Suprapubic skin (tissue), 4 donors: ENCODE measurements at regions not wholly inside any gene's neighbourhood (a gene's known extent, or its start where the extent isn't known, plus 50 kb on each side); places are given as distances from the start of the nearest gene placed in this dataset.

Experiments used
- DNase-seq, 2 donors: peaks; one replicate each; pipeline ENCODE4 v3.0.0-alpha.2; 2019; ENCODE audit warnings: low spot score in 2 of 2
- H3K27ac ChIP-seq: fragments of 200-600 bp; sonication (generic); one replicate; pipeline ENCODE4 v1.5.1; 2019
- H3K27me3 ChIP-seq: fragments of 200-600 bp; sonication (generic); one replicate; pipeline ENCODE4 v1.5.1; 2019
- H3K36me3 ChIP-seq: fragments of 200-600 bp; sonication (generic); one replicate; pipeline ENCODE4 v1.5.1; 2019
- H3K4me1 ChIP-seq: fragments of 200-600 bp; sonication (generic); one replicate; pipeline ENCODE4 v1.5.1; 2019
- H3K4me3 ChIP-seq: fragments of 200-600 bp; sonication (generic); one replicate; pipeline ENCODE4 v1.5.1; 2019; ENCODE audit warnings: mild to moderate bottlenecking
- H3K9me3 ChIP-seq: fragments of 200-600 bp; sonication (generic); one replicate; pipeline ENCODE4 v1.5.1; 2019
- EP300 ChIP-seq: sonication (generic); formaldehyde crosslinking; IDR thresholded peaks from one replicate; pipeline ENCODE4 v1.6.1; 2017; ENCODE audit warnings: antibody characterized with exemption
- POLR2A ChIP-seq, 2 donors: fragments of 450-650 bp; IDR thresholded peaks; one replicate each; pipeline ENCODE4 v1.6.1; 2017; ENCODE audit warnings: antibody characterized with exemption in 2 of 2, mild to moderate bottlenecking in 2 of 2, moderate library complexity in 2 of 2
- POLR2AphosphoS5 ChIP-seq, 3 donors: sonication (generic); formaldehyde crosslinking; IDR thresholded peaks; one replicate each; pipeline ENCODE4 v1.6.1; 2017; ENCODE audit warnings: antibody characterized with exemption in 3 of 3
- WGBS: methylation state at CpG from one replicate; pipeline ENCODE4 v1.1.5; 2018; 5-methylcytosine and 5-hydroxymethylcytosine counted together
- TF ChIP-seq, protein P1 (sequence below), 2 donors: fragments of 200-600 bp in 1 of 2; fragments of 450-650 bp in 1 of 2; sonication (generic) in 1 of 2; IDR thresholded peaks; one replicate each; pipeline ENCODE4 v1.5.1; 2016 to 2019; ENCODE audit warnings: antibody characterized with exemption in 2 of 2, mild to moderate bottlenecking in 1 of 2, moderate library complexity in 1 of 2

DNA sequence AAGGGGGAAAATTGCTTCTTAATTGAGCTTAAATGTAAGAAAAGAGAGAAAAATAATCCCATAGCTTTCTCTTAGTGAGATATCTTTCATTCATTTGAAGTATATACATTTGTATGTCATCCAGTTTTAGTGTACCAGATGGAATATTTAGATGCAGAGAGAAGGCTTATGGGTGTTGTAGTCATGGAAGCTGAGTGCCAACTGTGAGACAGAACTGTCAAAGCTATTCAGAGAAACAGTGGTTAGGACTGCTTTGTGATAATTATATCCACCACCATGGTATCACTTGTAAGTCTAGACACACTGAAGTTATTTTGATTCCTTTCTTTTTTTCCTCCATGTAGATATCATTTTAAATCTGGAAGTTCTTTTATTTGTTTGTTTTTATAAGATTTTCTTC lies 524.3 kb upstream of the EPHA7 start:
- no peaks in the 10 kb centered on the region for H3K9me3 ChIP-seq
- no peaks in the 10 kb centered on the region for H3K27me3 ChIP-seq
- DNase-seq, result no peak
- no peaks in the 10 kb centered on the region for H3K4me1 ChIP-seq
- H3K27ac ChIP-seq, result no peak overlapping the region
- H3K4me3 ChIP-seq, result no peak overlapping the region
- TF ChIP-seq POLR2AphosphoS5 (IDR thresholded peaks at IDR 0.05) (no peak), POLR2A (IDR thresholded peaks at IDR 0.05) (no peak), EP300 (no peak)
- TF ChIP-seq, protein P1, sequence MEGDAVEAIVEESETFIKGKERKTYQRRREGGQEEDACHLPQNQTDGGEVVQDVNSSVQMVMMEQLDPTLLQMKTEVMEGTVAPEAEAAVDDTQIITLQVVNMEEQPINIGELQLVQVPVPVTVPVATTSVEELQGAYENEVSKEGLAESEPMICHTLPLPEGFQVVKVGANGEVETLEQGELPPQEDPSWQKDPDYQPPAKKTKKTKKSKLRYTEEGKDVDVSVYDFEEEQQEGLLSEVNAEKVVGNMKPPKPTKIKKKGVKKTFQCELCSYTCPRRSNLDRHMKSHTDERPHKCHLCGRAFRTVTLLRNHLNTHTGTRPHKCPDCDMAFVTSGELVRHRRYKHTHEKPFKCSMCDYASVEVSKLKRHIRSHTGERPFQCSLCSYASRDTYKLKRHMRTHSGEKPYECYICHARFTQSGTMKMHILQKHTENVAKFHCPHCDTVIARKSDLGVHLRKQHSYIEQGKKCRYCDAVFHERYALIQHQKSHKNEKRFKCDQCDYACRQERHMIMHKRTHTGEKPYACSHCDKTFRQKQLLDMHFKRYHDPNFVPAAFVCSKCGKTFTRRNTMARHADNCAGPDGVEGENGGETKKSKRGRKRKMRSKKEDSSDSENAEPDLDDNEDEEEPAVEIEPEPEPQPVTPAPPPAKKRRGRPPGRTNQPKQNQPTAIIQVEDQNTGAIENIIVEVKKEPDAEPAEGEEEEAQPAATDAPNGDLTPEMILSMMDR (IDR thresholded peaks at IDR 0.05), result no peak
- H3K36me3 ChIP-seq, result no peaks in the 10 kb centered on the region

DNA sequence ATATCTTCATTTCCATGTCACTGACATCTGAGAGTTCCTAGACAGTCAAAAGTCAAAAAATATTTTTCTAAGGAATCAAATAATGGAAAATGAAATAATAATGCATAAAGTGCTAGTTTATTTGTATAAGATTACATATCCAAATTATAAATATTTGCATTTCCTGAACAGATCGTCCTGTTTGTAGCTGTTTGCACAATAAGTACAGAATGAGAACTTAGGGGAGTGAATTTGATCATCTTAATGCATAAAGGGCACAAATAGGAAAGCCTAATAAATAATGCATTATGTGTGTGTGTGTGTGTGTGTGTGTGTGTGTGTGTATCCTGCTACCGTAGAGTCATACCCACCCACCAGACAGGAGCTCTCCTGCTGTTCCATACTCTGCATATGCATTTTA lies 521.0 kb upstream of the EPHA7 start:
- TF ChIP-seq POLR2A (IDR thresholded peaks at IDR 0.05), result no peak
- TF ChIP-seq, protein P1 (IDR thresholded peaks at IDR 0.05), result no peak
- TF ChIP-seq EP300, result no peak
- no peak for TF ChIP-seq POLR2AphosphoS5 (IDR thresholded peaks at IDR 0.05)
- Histone ChIP-seq H3K4me3 (no peak overlapping the region), H3K36me3 (no peaks in the 10 kb centered on the region), H3K4me1 (no peaks in the 10 kb centered on the region), H3K27ac (no peak overlapping the region), H3K9me3 (no peaks in the 10 kb centered on the region), H3K27me3 (no peaks in the 10 kb centered on the region)
- DNase-seq, result no peak
- WGBS, result 78% methylated on average over 2 of the region's 2 CpGs

DNA sequence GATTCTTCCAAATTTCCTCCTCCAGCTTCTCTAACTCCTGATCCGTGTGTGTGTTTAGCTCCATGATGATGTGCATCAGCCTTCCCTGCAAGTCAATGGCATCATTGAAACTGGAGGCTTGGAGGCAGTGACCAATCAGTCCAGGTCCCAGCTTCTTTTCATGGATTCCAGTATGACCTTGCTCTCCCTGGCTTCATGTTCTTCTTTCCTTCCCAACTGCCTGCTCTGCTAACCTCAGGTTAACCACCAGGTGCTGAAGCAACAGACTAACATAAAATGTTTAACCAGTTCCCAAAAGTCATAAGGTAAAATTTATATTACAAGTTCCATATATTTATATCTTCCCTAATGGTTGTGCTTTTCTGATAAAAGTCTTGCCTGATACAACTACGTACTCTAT lies 512.8 kb upstream of the EPHA7 start:
- H3K36me3 ChIP-seq, result no peaks in the 10 kb centered on the region
- H3K9me3 ChIP-seq, result no peaks in the 10 kb centered on the region
- TF ChIP-seq, protein P1 (IDR thresholded peaks at IDR 0.05), result no peak
- TF ChIP-seq POLR2A (IDR thresholded peaks at IDR 0.05) (no peak), EP300 (no peak), POLR2AphosphoS5 (IDR thresholded peaks at IDR 0.05) (no peak)
- no peak overlapping the region for H3K27ac ChIP-seq
- 52% methylated on average over 2 of the region's 2 CpGs for WGBS
- no peak overlapping the region for H3K4me3 ChIP-seq
- H3K27me3 ChIP-seq, result no peaks in the 10 kb centered on the region
- H3K4me1 ChIP-seq, result no peaks in the 10 kb centered on the region
- no peak for DNase-seq

DNA sequence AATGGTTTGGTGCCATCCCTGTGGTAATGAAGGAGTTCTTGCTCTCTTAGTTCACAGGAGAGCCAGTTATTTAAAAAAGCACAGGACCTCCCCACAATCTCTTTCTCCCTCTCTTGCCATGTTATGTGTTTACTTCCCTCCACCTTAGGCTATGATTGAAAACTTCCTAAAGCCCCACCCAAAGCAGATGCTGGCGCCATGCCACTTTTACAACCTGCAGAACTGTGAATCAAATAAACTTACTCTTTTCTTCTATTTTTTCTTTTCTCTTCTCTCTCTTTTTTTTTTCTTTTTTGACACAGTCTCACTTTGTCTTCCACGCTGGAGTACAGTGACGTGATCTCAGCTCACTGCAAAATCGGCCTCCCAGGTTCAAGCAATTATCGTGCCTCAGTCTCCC lies 508.4 kb upstream of the EPHA7 start:
- Histone ChIP-seq H3K4me3 (no peak overlapping the region), H3K36me3 (no peaks in the 10 kb centered on the region), H3K27me3 (no peaks in the 10 kb centered on the region), H3K27ac (no peak overlapping the region), H3K4me1 (no peaks in the 10 kb centered on the region), H3K9me3 (no peaks in the 10 kb centered on the region)
- TF ChIP-seq POLR2AphosphoS5 (IDR thresholded peaks at IDR 0.05), result no peak
- TF ChIP-seq, protein P1 (IDR thresholded peaks at IDR 0.05), result no peak
- TF ChIP-seq POLR2A (IDR thresholded peaks at IDR 0.05), result no peak
- no peak for TF ChIP-seq EP300
- DNase-seq, result no peak
- WGBS, result 84% methylated on average over 5 of the region's 5 CpGs

DNA sequence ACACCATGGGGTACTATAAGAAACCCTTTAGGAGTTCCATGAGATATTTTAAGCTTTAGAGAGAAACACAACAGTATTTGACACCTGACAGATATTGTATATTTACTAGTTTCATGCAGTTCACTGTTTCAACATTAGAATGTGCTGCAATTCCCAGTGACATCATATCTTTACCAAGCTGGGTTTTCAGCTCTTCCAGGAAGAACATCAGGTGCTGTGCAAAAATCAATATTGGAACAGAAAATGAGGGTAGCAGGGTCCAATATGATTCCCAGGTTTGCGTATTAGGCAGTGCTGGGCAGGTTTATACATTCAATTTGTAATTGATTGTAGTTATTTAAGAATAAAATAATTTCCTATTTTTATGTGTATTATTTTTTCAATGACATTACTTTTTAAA lies 500.0 kb upstream of the EPHA7 start:
- TF ChIP-seq POLR2A (IDR thresholded peaks at IDR 0.05) (no peak), POLR2AphosphoS5 (IDR thresholded peaks at IDR 0.05) (no peak), EP300 (no peak)
- TF ChIP-seq, protein P1 (IDR thresholded peaks at IDR 0.05), result no peak
- no peak for DNase-seq

More for the DNA sequence above, 500.0 kb upstream of the EPHA7 start:
- WGBS, result 89% methylated on average over 1 of the region's 1 CpG
- Histone ChIP-seq H3K36me3 (no peaks in the 10 kb centered on the region), H3K9me3 (no peaks in the 10 kb centered on the region), H3K4me3 (no peak overlapping the region), H3K4me1 (no peaks in the 10 kb centered on the region), H3K27ac (no peak overlapping the region), H3K27me3 (no peaks in the 10 kb centered on the region)
